Parathyroid adenoma (tissue), 2 donors: ENCODE measurements at regions not wholly inside any gene's neighbourhood (a gene's known extent, or its start where the extent isn't known, plus 50 kb on each side); places are given as distances from the start of the nearest gene placed in this dataset.
"Not testable (repeated sequence)": the region's sequence is repeated elsewhere in the genome, so short reads cannot be mapped to it uniquely, and the experiment has no call there.

Experiments used
- H2AFZ ChIP-seq: fragments of 300-600 bp; sonication (generic); one replicate; pipeline ENCODE4 v1.7.0; 2017; ENCODE audit warnings: antibody characterized with exemption, mild to moderate bottlenecking
- H3K27ac ChIP-seq: fragments of 300-600 bp; sonication (generic); one replicate; pipeline ENCODE4 v1.7.0; 2017
- H3K27me3 ChIP-seq: fragments of 300-600 bp; sonication (generic); one replicate; pipeline ENCODE4 v1.7.0; 2017; ENCODE audit warnings: low read length; ENCODE audit not compliant: control insufficient read depth, insufficient read depth
- H3K36me3 ChIP-seq: fragments of 300-600 bp; sonication (generic); one replicate; pipeline ENCODE4 v1.7.0; 2017; ENCODE audit warnings: low read length; ENCODE audit not compliant: control insufficient read depth, insufficient read depth
- H3K4me1 ChIP-seq: fragments of 300-600 bp; sonication (generic); one replicate; pipeline ENCODE4 v1.7.0; 2017; ENCODE audit warnings: control low read depth
- H3K4me2 ChIP-seq: fragments of 300-600 bp; sonication (generic); one replicate; pipeline ENCODE4 v1.7.0; 2017; ENCODE audit warnings: low read length
- H3K4me3 ChIP-seq: fragments of 300-600 bp; sonication (generic); one replicate; pipeline ENCODE4 v1.7.0; 2017; ENCODE audit warnings: low read depth, low read length
- H3K79me2 ChIP-seq: fragments of 300-600 bp; sonication (generic); one replicate; pipeline ENCODE4 v1.7.0; 2017; ENCODE audit warnings: control low read depth
- H3K9ac ChIP-seq: fragments of 300-600 bp; sonication (generic); one replicate; pipeline ENCODE4 v1.7.0; 2017; ENCODE audit warnings: mild to moderate bottlenecking
- H3K9me3 ChIP-seq: fragments of 300-600 bp; sonication (generic); one replicate; pipeline ENCODE4 v1.7.0; 2017; ENCODE audit warnings: low read length; ENCODE audit not compliant: control insufficient read depth
- TF ChIP-seq, protein P1 (sequence below): fragments of 300-600 bp; sonication (generic); IDR thresholded peaks from one replicate; pipeline ENCODE4 v1.7.0; 2017; ENCODE audit warnings: antibody characterized with exemption, mild to moderate bottlenecking
- donor health status: primary hyperparathyroidism.

DNA sequence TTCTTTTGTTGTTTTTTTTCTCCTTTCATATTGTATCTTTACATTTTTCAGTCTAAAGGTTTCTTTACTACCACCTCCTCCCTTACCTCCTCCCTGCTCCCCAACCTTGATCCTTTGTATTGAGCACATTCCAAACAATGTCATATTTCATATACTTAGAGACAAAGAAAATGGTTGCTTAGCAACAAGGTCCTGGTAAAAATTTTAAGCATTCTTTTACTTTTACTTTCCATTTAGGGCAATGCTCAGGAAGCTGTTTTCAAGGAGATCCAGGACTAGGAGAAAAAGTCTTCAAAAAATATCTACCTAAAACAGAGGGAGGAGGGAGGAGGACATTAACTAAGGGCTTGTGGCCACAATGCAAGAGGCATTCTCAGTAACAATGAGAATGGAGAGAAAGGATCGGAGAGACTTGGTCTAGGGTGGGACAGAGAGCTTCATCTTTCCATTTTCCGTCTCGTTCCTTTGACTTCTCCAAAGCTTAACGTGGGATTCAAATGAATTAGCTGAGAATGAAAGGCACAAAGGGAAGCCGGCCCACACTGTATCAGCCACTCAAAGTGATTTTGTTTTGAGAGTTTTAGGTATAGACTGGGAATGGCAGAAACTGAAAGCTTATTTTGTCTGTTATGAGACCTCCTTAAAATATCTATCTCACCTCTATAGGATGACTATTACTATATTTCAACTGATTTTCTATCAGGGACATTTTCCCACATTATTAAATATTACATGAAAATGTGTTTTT is 455.7 kb downstream of the RAB38 start:
- Histone ChIP-seq H3K4me1 (no peaks in the 10 kb centered on the region), H3K9me3 (no peaks in the 10 kb centered on the region), H3K79me2 (no peaks in the 10 kb centered on the region), H3K9ac (no peak overlapping the region), H2AFZ (no peak overlapping the region), H3K4me3 (no peak overlapping the region), H3K4me2 (no peak overlapping the region), H3K36me3 (no peaks in the 10 kb centered on the region), H3K27ac (no peak overlapping the region), H3K27me3 (no peaks in the 10 kb centered on the region)
- TF ChIP-seq, protein P1, sequence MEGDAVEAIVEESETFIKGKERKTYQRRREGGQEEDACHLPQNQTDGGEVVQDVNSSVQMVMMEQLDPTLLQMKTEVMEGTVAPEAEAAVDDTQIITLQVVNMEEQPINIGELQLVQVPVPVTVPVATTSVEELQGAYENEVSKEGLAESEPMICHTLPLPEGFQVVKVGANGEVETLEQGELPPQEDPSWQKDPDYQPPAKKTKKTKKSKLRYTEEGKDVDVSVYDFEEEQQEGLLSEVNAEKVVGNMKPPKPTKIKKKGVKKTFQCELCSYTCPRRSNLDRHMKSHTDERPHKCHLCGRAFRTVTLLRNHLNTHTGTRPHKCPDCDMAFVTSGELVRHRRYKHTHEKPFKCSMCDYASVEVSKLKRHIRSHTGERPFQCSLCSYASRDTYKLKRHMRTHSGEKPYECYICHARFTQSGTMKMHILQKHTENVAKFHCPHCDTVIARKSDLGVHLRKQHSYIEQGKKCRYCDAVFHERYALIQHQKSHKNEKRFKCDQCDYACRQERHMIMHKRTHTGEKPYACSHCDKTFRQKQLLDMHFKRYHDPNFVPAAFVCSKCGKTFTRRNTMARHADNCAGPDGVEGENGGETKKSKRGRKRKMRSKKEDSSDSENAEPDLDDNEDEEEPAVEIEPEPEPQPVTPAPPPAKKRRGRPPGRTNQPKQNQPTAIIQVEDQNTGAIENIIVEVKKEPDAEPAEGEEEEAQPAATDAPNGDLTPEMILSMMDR = no peak

DNA sequence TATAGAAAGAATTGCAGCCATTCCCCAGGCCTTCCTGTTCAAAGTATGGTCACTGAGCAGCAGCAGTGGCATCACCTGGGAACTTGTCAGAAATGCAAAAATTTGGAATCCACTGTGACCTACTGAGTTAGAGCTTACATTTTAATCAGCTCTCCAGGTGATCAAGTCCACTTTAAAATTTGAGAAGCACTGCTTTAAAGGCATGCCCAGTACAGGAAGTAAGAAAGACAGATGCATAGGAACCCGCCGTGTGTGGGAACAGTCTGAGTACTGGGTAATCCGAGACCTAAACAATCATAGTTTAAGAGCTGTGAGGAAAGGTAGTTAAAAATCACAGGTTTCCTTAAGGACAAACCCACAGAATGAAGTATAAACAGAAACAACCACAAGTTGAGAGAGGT is 462.4 kb downstream of the RAB38 start:
- no peak overlapping the region for H2AFZ ChIP-seq
- TF ChIP-seq, protein P1 = no peak
- no peak overlapping the region for H3K4me2 ChIP-seq
- H3K4me1 ChIP-seq = no peaks in the 10 kb centered on the region
- H3K79me2 ChIP-seq = no peaks in the 10 kb centered on the region
- H3K27ac ChIP-seq = no peak overlapping the region
- no peaks in the 10 kb centered on the region for H3K36me3 ChIP-seq
- no peaks in the 10 kb centered on the region for H3K9me3 ChIP-seq
- no peaks in the 10 kb centered on the region for H3K27me3 ChIP-seq
- H3K9ac ChIP-seq = no peak overlapping the region
- no peak overlapping the region for H3K4me3 ChIP-seq

DNA sequence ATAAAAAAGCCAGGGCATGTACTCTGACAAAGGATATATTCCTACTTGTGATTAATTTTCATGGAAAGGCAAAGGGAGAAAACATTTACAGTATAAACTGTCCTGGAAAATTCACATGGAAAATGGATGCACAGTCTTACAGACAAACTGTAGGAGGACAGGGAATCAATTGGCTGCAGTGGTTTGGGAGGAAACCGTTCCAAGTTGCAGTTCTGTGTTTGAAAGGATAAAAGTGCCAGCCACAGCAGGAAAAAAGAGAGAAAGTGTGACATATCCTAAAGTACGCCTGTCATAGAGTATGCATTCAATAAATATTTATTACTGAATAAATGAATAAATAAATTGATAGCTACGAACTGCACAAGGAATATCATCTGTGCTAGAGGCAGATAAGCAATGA is 462.9 kb downstream of the RAB38 start:
- no peaks in the 10 kb centered on the region for H3K9me3 ChIP-seq
- no peak overlapping the region for H2AFZ ChIP-seq
- no peak overlapping the region for H3K9ac ChIP-seq
- no peak overlapping the region for H3K4me2 ChIP-seq
- no peaks in the 10 kb centered on the region for H3K36me3 ChIP-seq
- no peak overlapping the region for H3K4me3 ChIP-seq
- H3K27me3 ChIP-seq = no peaks in the 10 kb centered on the region
- H3K27ac ChIP-seq = no peak overlapping the region
- H3K4me1 ChIP-seq = no peaks in the 10 kb centered on the region
- TF ChIP-seq, protein P1 = no peak
- no peaks in the 10 kb centered on the region for H3K79me2 ChIP-seq

DNA sequence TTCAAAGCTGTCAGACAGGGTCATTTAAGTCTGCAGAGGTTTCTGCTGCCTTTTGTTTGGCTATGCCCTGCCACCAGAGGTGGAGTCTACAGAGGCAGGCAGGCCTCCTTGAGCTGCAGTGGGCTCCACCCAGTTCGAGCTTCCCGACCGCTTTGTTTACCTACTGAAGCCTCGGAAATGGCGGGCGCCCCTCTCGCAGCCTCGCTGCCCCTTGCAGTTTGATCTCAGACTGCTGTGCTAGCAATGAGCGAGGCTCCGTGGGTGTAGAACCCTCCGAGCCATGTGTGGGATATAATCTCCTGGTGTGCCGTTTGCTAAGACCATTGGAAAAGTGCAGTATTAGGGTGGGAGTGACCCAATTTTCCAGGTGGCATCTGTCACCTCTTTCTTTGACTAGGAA is 471.7 kb downstream of the RAB38 start:
- H3K27ac ChIP-seq, H3K9me3 ChIP-seq, H2AFZ ChIP-seq, H3K27me3 ChIP-seq, H3K4me2 ChIP-seq, H3K79me2 ChIP-seq, H3K9ac ChIP-seq, H3K36me3 ChIP-seq, H3K4me3 ChIP-seq, H3K4me1 ChIP-seq: not testable (repeated sequence)

DNA sequence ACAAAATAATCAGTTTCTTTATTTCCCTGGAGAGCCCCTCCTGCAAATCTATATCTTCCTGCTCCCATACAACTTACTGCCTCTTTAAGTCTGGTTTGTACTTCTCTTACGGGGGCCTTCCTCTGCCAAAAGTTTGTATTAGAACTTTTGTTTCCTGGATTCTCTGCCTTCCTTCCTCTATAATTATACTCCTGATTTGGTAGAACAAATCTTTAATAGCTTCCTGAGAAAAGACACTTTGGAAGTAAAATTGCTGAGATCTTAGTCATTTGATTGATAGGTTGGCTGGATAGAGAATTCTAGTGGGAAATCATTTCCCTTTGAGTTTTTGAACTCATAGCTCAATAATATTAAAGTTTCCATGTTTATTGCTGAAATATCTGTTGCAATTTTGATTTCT is 499.2 kb downstream of the RAB38 start:
- Histone ChIP-seq H3K79me2 (no peaks in the 10 kb centered on the region), H3K4me3 (no peak overlapping the region), H2AFZ (no peak overlapping the region), H3K27ac (no peak overlapping the region), H3K4me1 (no peaks in the 10 kb centered on the region), H3K36me3 (no peaks in the 10 kb centered on the region), H3K4me2 (no peak overlapping the region), H3K9ac (no peak overlapping the region), H3K9me3 (no peaks in the 10 kb centered on the region), H3K27me3 (no peaks in the 10 kb centered on the region)
- TF ChIP-seq, protein P1 = no peak
